OCI-LY1 (cell line): ENCODE measurements at regions not wholly inside any gene's neighbourhood (a gene's known extent, or its start where the extent isn't known, plus 50 kb on each side); places are given as distances from the start of the nearest gene placed in this dataset.
"Not testable (repeated sequence)": the region's sequence is repeated elsewhere in the genome, so short reads cannot be mapped to it uniquely, and the experiment has no call there.

ENCODE experiments used
- H2AFZ ChIP-seq: fragments of 200-600 bp; sonication (generic), shearing (Covaris generic); 2 replicates; pipeline ENCODE4 v1.6.0; 2014; ENCODE audit warnings: antibody characterized with exemption, mild to moderate bottlenecking, low read length
- H3F3A ChIP-seq: fragments of 200-600 bp; sonication (generic), shearing (Covaris generic); 2 replicates; pipeline ENCODE4 v1.6.0; 2014; ENCODE audit warnings: mild to moderate bottlenecking, antibody characterized with exemption, low read length, moderate library complexity; ENCODE audit not compliant: insufficient read depth
- H3K27ac ChIP-seq: fragments of 200-600 bp; sonication (generic); 2 replicates; pipeline ENCODE4 v1.5.1; 2014; ENCODE audit warnings: low read length, mixed run types, mild to moderate bottlenecking, low read depth; ENCODE audit not compliant: poor library complexity, severe bottlenecking
- H3K27me3 ChIP-seq: fragments of 200-600 bp; sonication (generic); 2 replicates; pipeline ENCODE4 v1.6.0; 2014; ENCODE audit warnings: antibody characterized with exemption, mild to moderate bottlenecking, low read length, moderate library complexity; ENCODE audit not compliant: insufficient read depth
- H3K36me3 ChIP-seq: fragments of 200-600 bp; sonication (generic); 2 replicates; pipeline ENCODE4 v1.6.1; 2014; ENCODE audit warnings: mild to moderate bottlenecking, antibody characterized with exemption, low read length, moderate library complexity, mixed read lengths; ENCODE audit not compliant: insufficient read depth
- H3K4me1 ChIP-seq: fragments of 200-600 bp; sonication (generic); 2 replicates; pipeline ENCODE4 v1.5.1; 2014; ENCODE audit warnings: mild to moderate bottlenecking, low read length, moderate library complexity; ENCODE audit not compliant: insufficient read depth, severe bottlenecking
- H3K4me2 ChIP-seq: fragments of 200-600 bp; sonication (generic), shearing (Covaris generic); 2 replicates; pipeline ENCODE4 v1.6.1; 2014; ENCODE audit warnings: low read length
- H3K4me3 ChIP-seq: fragments of 200-600 bp; sonication (generic); 2 replicates; pipeline ENCODE4 v1.5.1; 2014; ENCODE audit warnings: low read length, low read depth, mild to moderate bottlenecking, mixed read lengths; ENCODE audit not compliant: poor library complexity, severe bottlenecking
- H3K79me2 ChIP-seq: fragments of 200-600 bp; shearing (Covaris generic); 2 replicates; pipeline ENCODE4 v1.6.1; 2016; ENCODE audit warnings: mixed run types, low read length, mixed read lengths; ENCODE audit not compliant: insufficient read depth
- H3K9ac ChIP-seq: fragments of 200-600 bp; sonication (generic), shearing (Covaris generic); 2 replicates; pipeline ENCODE4 v1.6.1; 2014; ENCODE audit warnings: mild to moderate bottlenecking, low read length, mixed read lengths
- H3K9me2 ChIP-seq: fragments of 200-600 bp; sonication (generic), shearing (Covaris generic); 2 replicates; pipeline ENCODE4 v1.6.1; 2014; ENCODE audit warnings: low read depth, mild to moderate bottlenecking, low read length, mixed read lengths
- H3K9me3 ChIP-seq: fragments of 200-600 bp; shearing (Covaris generic); 2 replicates; pipeline ENCODE4 v1.6.1; 2014; ENCODE audit warnings: low read length, mixed read lengths
- H4K20me1 ChIP-seq: fragments of 200-600 bp; sonication (generic), shearing (Covaris generic); 2 replicates; pipeline ENCODE4 v1.6.0; 2016; ENCODE audit warnings: mild to moderate bottlenecking, low read length; ENCODE audit not compliant: insufficient read depth

- not testable (repeated sequence) for H3K27me3 ChIP-seq, H3K9ac ChIP-seq, H3K36me3 ChIP-seq, H3K27ac ChIP-seq, H3K9me2 ChIP-seq, H4K20me1 ChIP-seq, H3K9me3 ChIP-seq, H3F3A ChIP-seq, H3K79me2 ChIP-seq
- Histone ChIP-seq H3K4me1 (peaks cover 20% of the 10 kb centered on the region), H3K4me3 (peak overlapping the region; percentile 47), H3K4me2 (peak overlapping the region; percentile 67), H2AFZ (peak overlapping the region; percentile 35; the same call in 1 of the 2 replicates)
Observed at GRCh38 chr3:130179353-130179970, 97.8 kb downstream of the ALG1L2 start.

GRCh38 chr3:130182475-130182874 lies 100.8 kb downstream of the ALG1L2 start:
- not testable (repeated sequence) for H3F3A ChIP-seq, H3K36me3 ChIP-seq, H3K9me3 ChIP-seq, H3K4me2 ChIP-seq, H3K79me2 ChIP-seq, H3K27me3 ChIP-seq, H3K9me2 ChIP-seq, H3K4me3 ChIP-seq, H3K9ac ChIP-seq, H3K27ac ChIP-seq, H4K20me1 ChIP-seq, H2AFZ ChIP-seq
- peaks cover 20% of the 10 kb centered on the region for H3K4me1 ChIP-seq

GRCh38 chr3:130183689-130184088 lies 102.1 kb downstream of the ALG1L2 start:
- not testable (repeated sequence) for H3K4me3 ChIP-seq, H3K27ac ChIP-seq, H3K36me3 ChIP-seq, H3K9me2 ChIP-seq, H3K4me2 ChIP-seq, H3F3A ChIP-seq, H3K9me3 ChIP-seq, H3K9ac ChIP-seq, H4K20me1 ChIP-seq, H3K79me2 ChIP-seq, H3K27me3 ChIP-seq, H2AFZ ChIP-seq
- peaks cover 18% of the 10 kb centered on the region for H3K4me1 ChIP-seq

- H4K20me1 ChIP-seq, H3K9me2 ChIP-seq, H3F3A ChIP-seq, H3K79me2 ChIP-seq, H2AFZ ChIP-seq, H3K4me2 ChIP-seq, H3K4me3 ChIP-seq, H3K27ac ChIP-seq, H3K9me3 ChIP-seq, H3K27me3 ChIP-seq, H3K9ac ChIP-seq, H3K36me3 ChIP-seq: not testable (repeated sequence)
- peaks cover 11% of the 10 kb centered on the region for H3K4me1 ChIP-seq
Observed at GRCh38 chr3:130184152-130185024, 102.8 kb downstream of the ALG1L2 start.

- H3K4me1 ChIP-seq, H3K79me2 ChIP-seq, H3K9me3 ChIP-seq, H3K9me2 ChIP-seq, H2AFZ ChIP-seq, H3F3A ChIP-seq, H4K20me1 ChIP-seq, H3K9ac ChIP-seq, H3K27me3 ChIP-seq, H3K4me3 ChIP-seq, H3K4me2 ChIP-seq, H3K27ac ChIP-seq, H3K36me3 ChIP-seq: not testable (repeated sequence)
Observed at GRCh38 chr3:130201272-130201671, 119.6 kb downstream of the ALG1L2 start.

- not testable (repeated sequence) for H3K4me2 ChIP-seq, H3K4me3 ChIP-seq, H4K20me1 ChIP-seq, H2AFZ ChIP-seq, H3K79me2 ChIP-seq, H3K36me3 ChIP-seq, H3K9me3 ChIP-seq, H3F3A ChIP-seq, H3K27ac ChIP-seq, H3K27me3 ChIP-seq, H3K4me1 ChIP-seq, H3K9ac ChIP-seq, H3K9me2 ChIP-seq
Observed at GRCh38 chr3:130203633-130204032, 122.0 kb downstream of the ALG1L2 start.
